A673 (cell line): ENCODE measurements at regions not wholly inside any gene's neighbourhood (a gene's known extent, or its start where the extent isn't known, plus 50 kb on each side); places are given as distances from the start of the nearest gene placed in this dataset.

Source experiments
- BruUV-seq: library from RNA; stranded (reverse); fragments of 400-500 nt; replicated peaks from 2 replicates; lab custom pipeline; 2021; lab: Mats Ljungman, UMichigan
- CTCF ChIA-PET: fragments of 300-600 bp; sonication (Branson Sonifier 250); formaldehyde crosslinking; loops from one replicate; lab custom pipeline; 2022; ENCODE audit warnings: antibody characterized with exemption; lab: Charles Lee
- POLR2A ChIA-PET: fragments of 300-600 bp; sonication (Branson Sonifier 250); formaldehyde crosslinking; loops from one replicate; lab custom pipeline; 2022; ENCODE audit warnings: antibody characterized with exemption; ENCODE audit not compliant: low non-redundant PET; lab: Charles Lee
- DNase-seq: peaks from one replicate; pipeline ENCODE4 v3.0.0-alpha.2; 2015; ENCODE audit warnings: low spot score
- H3K27ac ChIP-seq: fragments of 200-600 bp; sonication (generic); 2 replicates; pipeline ENCODE4 v1.5.1; 2016; ENCODE audit warnings: mixed run types, low read depth, mild to moderate bottlenecking, mixed read lengths, antibody characterized with exemption, low read length; ENCODE audit not compliant: poor library complexity, severe bottlenecking
- H3K27me3 ChIP-seq: fragments of 200-600 bp; sonication (generic); replicated peaks from 2 replicates; pipeline ENCODE4 v1.6.1; 2017; ENCODE audit warnings: mixed run types, low read depth, mild to moderate bottlenecking, mixed read lengths, antibody characterized with exemption, low read length; ENCODE audit not compliant: insufficient read depth, poor library complexity
- H3K36me3 ChIP-seq: fragments of 200-600 bp; sonication (generic); 2 replicates; pipeline ENCODE4 v1.6.1; 2016; ENCODE audit warnings: mixed run types, mild to moderate bottlenecking, mixed read lengths, antibody characterized with exemption, low read length; ENCODE audit not compliant: insufficient read depth, poor library complexity, severe bottlenecking
- H3K4me1 ChIP-seq: fragments of 200-600 bp; sonication (generic); 2 replicates; pipeline ENCODE4 v1.6.1; 2017; ENCODE audit warnings: mixed run types, mild to moderate bottlenecking, mixed read lengths, antibody characterized with exemption, low read length; ENCODE audit not compliant: insufficient read depth, poor library complexity, severe bottlenecking
- H3K4me3 ChIP-seq: fragments of 200-600 bp; sonication (generic); 2 replicates; pipeline ENCODE4 v1.5.1; 2016; ENCODE audit warnings: low read depth, mixed run types, mild to moderate bottlenecking, mixed read lengths, low read length; ENCODE audit not compliant: poor library complexity, severe bottlenecking
- H3K9me3 ChIP-seq: fragments of 200-600 bp; sonication (generic); 2 replicates; pipeline ENCODE4 v1.6.1; 2016; ENCODE audit warnings: mixed run types, low read depth, mild to moderate bottlenecking, mixed read lengths, antibody characterized with exemption, low read length; ENCODE audit not compliant: poor library complexity, severe bottlenecking
- CTCF ChIP-seq: fragments of 300-800, 200-600 bp; sonication (generic); conservative IDR thresholded peaks from 2 replicates; pipeline ENCODE4 v1.5.1; 2017; ENCODE audit warnings: low read depth, mild to moderate bottlenecking, antibody characterized with exemption, low read length, moderate library complexity, mixed read lengths
- EZH2 ChIP-seq: fragments of 200-600 bp; sonication (generic); IDR thresholded peaks from 2 replicates; pipeline ENCODE4 v1.6.1; 2017; ENCODE audit warnings: borderline replicate concordance, low read depth, mild to moderate bottlenecking, mixed read lengths, antibody characterized with exemption, low read length; ENCODE audit not compliant: poor library complexity, severe bottlenecking
- intact Hi-C: fragments of 100-400 bp; cut with micrococcal nuclease; formaldehyde crosslinking; loops from one replicate; pipeline ENCODE4 v1.10.0; 2022; ENCODE audit not compliant: unreplicated experiment

- no peaks in the 10 kb centered on the region for H3K36me3 ChIP-seq
- DNase-seq = no peak
- H3K4me3 ChIP-seq = no peak overlapping the region
- H3K4me1 ChIP-seq = no peaks in the 10 kb centered on the region
- ChIA-PET CTCF (no interaction called here), POLR2A (no interaction called here)
- TF ChIP-seq EZH2 (no peak), CTCF (no peak)
- no peak overlapping the region for H3K27ac ChIP-seq
- intact Hi-C loops = no loop called here
- no peaks in the 10 kb centered on the region for H3K9me3 ChIP-seq
- BruUV-seq = no TSS peak
- peaks cover 20% of the 10 kb centered on the region for H3K27me3 ChIP-seq
Measured at GRCh38 chr22:48205161-48205560, 1442.7 kb downstream of the TBC1D22A start.

- H3K4me3 ChIP-seq = no peak overlapping the region
- H3K9me3 ChIP-seq = no peaks in the 10 kb centered on the region
- no peaks in the 10 kb centered on the region for H3K4me1 ChIP-seq
- intact Hi-C loops = no loop called here
- no peak overlapping the region for H3K27ac ChIP-seq
- no peaks in the 10 kb centered on the region for H3K36me3 ChIP-seq
- TF ChIP-seq CTCF = no peak
- no peak for TF ChIP-seq EZH2
- ChIA-PET POLR2A (no interaction called here), CTCF (no interaction called here)
- H3K27me3 ChIP-seq = peaks cover 20% of the 10 kb centered on the region
- DNase-seq = no peak
- BruUV-seq = no TSS peak
Measured at GRCh38 chr22:48204296-48204695, 1441.8 kb downstream of the TBC1D22A start.

GRCh38 chr22:48199667-48200066 is 1437.2 kb downstream of the TBC1D22A start:
- Histone ChIP-seq H3K27ac (no peak overlapping the region), H3K4me3 (no peak overlapping the region), H3K4me1 (no peaks in the 10 kb centered on the region), H3K36me3 (no peaks in the 10 kb centered on the region), H3K27me3 (peaks cover 11% of the 10 kb centered on the region), H3K9me3 (no peaks in the 10 kb centered on the region)
- ChIA-PET CTCF (no interaction called here), POLR2A (no interaction called here)
- no TSS peak for BruUV-seq
- DNase-seq = no peak
- TF ChIP-seq EZH2 (no peak), CTCF (no peak)
- intact Hi-C loops = no loop called here
